Activated CD4-positive, alpha-beta memory T cell treated with anti-CD3 and anti-CD28 coated beads, Interleukin-2, amount 10 ng/mL, durations not matched to agents 7 days and 5 days (primary cell): ENCODE measurements at regions not wholly inside any gene's neighbourhood (a gene's known extent, or its start where the extent isn't known, plus 50 kb on each side); places are given as distances from the start of the nearest gene placed in this dataset.

Experiments used
- CTCF ChIA-PET: fragments of 350-600 bp; sonication (Branson Sonifier 250); formaldehyde crosslinking; loops from one replicate; lab custom pipeline; 2021; ENCODE audit warnings: antibody characterized with exemption, inconsistent platforms; lab: Charles Lee
- POLR2A ChIA-PET: fragments of 350-600 bp; sonication (Branson Sonifier 250); formaldehyde crosslinking; loops from one replicate; lab custom pipeline; 2021; ENCODE audit warnings: antibody characterized with exemption; lab: Charles Lee
- DNase-seq: peaks from one replicate; pipeline ENCODE4 v3.0.0-alpha.2; 2020
- H3K27ac Mint-ChIP-seq: one replicate; pipeline ENCODE4 v1.8.0; 2021; ENCODE audit warnings: mild to moderate bottlenecking, mixed read lengths
- H3K27me3 Mint-ChIP-seq: one replicate; pipeline ENCODE4 v1.8.0; 2021; ENCODE audit warnings: mixed read lengths
- H3K36me3 Mint-ChIP-seq: one replicate; pipeline ENCODE4 v1.8.0; 2021; ENCODE audit warnings: low read depth, mixed read lengths
- H3K4me1 Mint-ChIP-seq: one replicate; pipeline ENCODE4 v1.8.0; 2021; ENCODE audit warnings: mixed read lengths
- H3K4me3 Mint-ChIP-seq: one replicate; pipeline ENCODE4 v1.8.0; 2021; ENCODE audit warnings: mild to moderate bottlenecking, mixed read lengths
- H3K9me3 Mint-ChIP-seq: one replicate; pipeline ENCODE4 v1.8.0; 2021; ENCODE audit warnings: mixed read lengths

DNA sequence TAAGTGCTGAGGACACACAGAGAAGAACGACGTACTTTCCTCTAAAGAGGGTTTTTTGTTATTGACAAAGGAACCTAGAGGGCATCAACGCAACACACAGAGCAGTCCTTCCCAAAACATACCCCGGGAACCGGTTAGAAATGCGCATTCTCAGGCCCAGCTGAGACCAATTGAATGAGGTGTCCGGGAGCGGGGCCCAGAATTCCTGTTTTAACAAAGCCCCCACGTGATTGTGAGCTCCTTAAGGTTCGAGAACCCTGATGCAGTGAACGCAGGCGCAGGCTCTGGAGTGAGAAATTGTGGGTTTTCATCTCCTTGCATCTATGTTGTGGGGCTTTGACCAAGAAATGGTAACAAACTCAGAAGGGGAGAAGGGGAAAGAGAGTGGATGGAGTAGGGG is 51.0 kb upstream of the TBX3 start:
- ChIA-PET POLR2A (no interaction called here), CTCF (no interaction called here)
- H3K36me3 Mint-ChIP-seq: no peaks in the 10 kb centered on the region

GRCh38 chr12:114733919-114734318 is 49.9 kb upstream of the TBX3 start:
- DNase-seq: no peak
- Mint-ChIP-seq H3K27me3 (peaks cover 18% of the 10 kb centered on the region), H3K36me3 (no peaks in the 10 kb centered on the region), H3K4me3 (no peak overlapping the region), H3K27ac (no peak overlapping the region), H3K4me1 (no peaks in the 10 kb centered on the region), H3K9me3 (no peaks in the 10 kb centered on the region)
- POLR2A ChIA-PET: no interaction called here
- CTCF ChIA-PET: no interaction called here

More for the DNA sequence above, 51.0 kb upstream of the TBX3 start:
- Mint-ChIP-seq H3K27ac (no peak overlapping the region), H3K27me3 (peaks cover 18% of the 10 kb centered on the region), H3K4me3 (no peak overlapping the region), H3K9me3 (no peaks in the 10 kb centered on the region), H3K4me1 (no peaks in the 10 kb centered on the region)
- DNase-seq: no peak
